HUES64 (cell line): ENCODE measurements at regions not wholly inside any gene's neighbourhood (a gene's known extent, or its start where the extent isn't known, plus 50 kb on each side); places are given as distances from the start of the nearest gene placed in this dataset.

ENCODE experiments used
- H3K27ac ChIP-seq: 2 replicates; pipeline ENCODE4 v1.7.0; 2013; ENCODE audit warnings: low read depth, low read length, inconsistent platforms
- H3K27me3 ChIP-seq: 2 replicates; pipeline ENCODE4 v1.6.1; 2013; ENCODE audit warnings: mild to moderate bottlenecking, low read length; ENCODE audit not compliant: insufficient read depth
- H3K36me3 ChIP-seq: 2 replicates; pipeline ENCODE4 v1.6.1; 2013; ENCODE audit warnings: mild to moderate bottlenecking, low read length; ENCODE audit not compliant: insufficient read depth
- H3K4me1 ChIP-seq: 2 replicates; pipeline ENCODE4 v1.6.1; 2013; ENCODE audit warnings: mild to moderate bottlenecking, low read length, moderate library complexity; ENCODE audit not compliant: insufficient read depth
- H3K4me3 ChIP-seq: 2 replicates; pipeline ENCODE4 v1.5.1; 2013; ENCODE audit warnings: mild to moderate bottlenecking, low read length, moderate library complexity
- H3K9ac ChIP-seq: 2 replicates; pipeline ENCODE4 v1.6.1; 2013; ENCODE audit warnings: mild to moderate bottlenecking, low read depth, low read length
- H3K9me3 ChIP-seq: 2 replicates; pipeline ENCODE4 v1.6.1; 2013; ENCODE audit warnings: low read depth, low read length; ENCODE audit not compliant: insufficient read depth
- WGBS: fragments of 150-250, 120-280 bp; methylation state at CpG from one replicate; pipeline ENCODE4 v1.1.7; 2013; ENCODE audit warnings: missing lambda C conversion rate; 5-methylcytosine and 5-hydroxymethylcytosine counted together

GRCh38 chr5:86977808-86978207 lies 289.9 kb upstream of the RASA1 start:
- peaks cover 7% of the 10 kb centered on the region for H3K4me1 ChIP-seq
- no peak overlapping the region for H3K9ac ChIP-seq
- no peak overlapping the region for H3K4me3 ChIP-seq
- no peaks in the 10 kb centered on the region for H3K27me3 ChIP-seq
- H3K27ac ChIP-seq = no peak overlapping the region
- 97% methylated on average over 4 of the region's 5 CpGs for WGBS
- no peaks in the 10 kb centered on the region for H3K9me3 ChIP-seq
- H3K36me3 ChIP-seq = no peaks in the 10 kb centered on the region

GRCh38 chr5:86979811-86980411 lies 287.8 kb upstream of the RASA1 start:
- Histone ChIP-seq H3K4me1 (peaks cover 7% of the 10 kb centered on the region), H3K27ac (no peak overlapping the region), H3K9ac (no peak overlapping the region), H3K9me3 (no peaks in the 10 kb centered on the region), H3K4me3 (no peak overlapping the region), H3K27me3 (no peaks in the 10 kb centered on the region), H3K36me3 (no peaks in the 10 kb centered on the region)
- 92% methylated on average over 8 of the region's 8 CpGs for WGBS

DNA sequence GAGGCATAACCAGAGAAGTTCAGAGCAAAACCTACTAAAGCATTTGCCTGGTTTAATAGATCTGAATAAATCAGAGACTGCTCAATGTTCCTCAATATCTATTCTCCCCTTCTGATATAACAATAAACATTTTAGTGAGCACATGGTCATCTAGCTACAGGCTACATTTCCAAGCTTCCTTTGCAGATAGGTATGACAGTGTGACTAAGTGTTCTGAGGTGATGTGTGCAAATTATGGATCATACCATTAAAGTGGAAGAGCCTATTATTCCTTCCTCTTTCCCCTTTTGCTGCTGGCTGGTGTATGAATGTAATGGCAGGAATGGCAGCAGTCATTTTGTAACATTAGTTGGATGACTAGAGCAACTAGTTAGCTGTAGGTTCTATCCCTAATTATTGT lies 285.8 kb upstream of the RASA1 start:
- H3K9ac ChIP-seq = no peak overlapping the region
- H3K36me3 ChIP-seq = no peaks in the 10 kb centered on the region
- H3K9me3 ChIP-seq = no peaks in the 10 kb centered on the region
- no peak overlapping the region for H3K4me3 ChIP-seq
- H3K4me1 ChIP-seq = peaks cover 7% of the 10 kb centered on the region
- H3K27me3 ChIP-seq = no peaks in the 10 kb centered on the region
- no peak overlapping the region for H3K27ac ChIP-seq

GRCh38 chr5:86983208-86983607 lies 284.5 kb upstream of the RASA1 start:
- Histone ChIP-seq H3K4me1 (peaks cover 7% of the 10 kb centered on the region), H3K36me3 (no peaks in the 10 kb centered on the region), H3K4me3 (no peak overlapping the region), H3K9me3 (no peaks in the 10 kb centered on the region), H3K27ac (no peak overlapping the region), H3K9ac (no peak overlapping the region), H3K27me3 (no peaks in the 10 kb centered on the region)
- no CpG with 5 or more reads among the region's 1 CpG for WGBS

- Histone ChIP-seq H3K4me3 (no peak overlapping the region), H3K36me3 (no peaks in the 10 kb centered on the region), H3K4me1 (no peaks in the 10 kb centered on the region), H3K27ac (no peak overlapping the region), H3K9ac (no peak overlapping the region), H3K27me3 (no peaks in the 10 kb centered on the region), H3K9me3 (no peaks in the 10 kb centered on the region)
- WGBS = 93% methylated on average over 3 of the region's 3 CpGs
Observed at GRCh38 chr5:86986837-86987236, 280.8 kb upstream of the RASA1 start.

DNA sequence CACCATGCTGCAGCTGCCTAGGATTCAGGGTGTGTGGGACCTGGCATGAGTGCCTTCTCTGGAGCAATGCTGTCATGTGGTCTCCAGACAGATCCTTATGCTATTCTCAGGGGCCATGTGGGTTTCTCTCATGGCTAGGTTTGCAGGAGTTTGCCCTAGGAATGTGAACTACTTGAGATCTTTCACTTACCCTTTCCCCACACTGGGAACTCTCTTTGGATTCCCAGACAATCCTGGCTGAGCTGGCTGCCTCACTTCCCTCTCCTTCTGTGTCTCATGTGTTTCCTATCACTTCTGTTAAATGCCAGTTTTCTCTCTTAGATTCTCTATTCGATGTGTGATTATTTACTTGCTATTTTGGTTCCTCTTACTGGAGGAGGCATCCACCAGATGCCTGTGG lies 270.2 kb upstream of the RASA1 start:
- WGBS = 83% methylated on average over 1 of the region's 1 CpG
- Histone ChIP-seq H3K9me3 (no peaks in the 10 kb centered on the region), H3K36me3 (no peaks in the 10 kb centered on the region), H3K4me1 (no peaks in the 10 kb centered on the region), H3K9ac (no peak overlapping the region), H3K4me3 (no peak overlapping the region), H3K27ac (no peak overlapping the region), H3K27me3 (no peaks in the 10 kb centered on the region)

DNA sequence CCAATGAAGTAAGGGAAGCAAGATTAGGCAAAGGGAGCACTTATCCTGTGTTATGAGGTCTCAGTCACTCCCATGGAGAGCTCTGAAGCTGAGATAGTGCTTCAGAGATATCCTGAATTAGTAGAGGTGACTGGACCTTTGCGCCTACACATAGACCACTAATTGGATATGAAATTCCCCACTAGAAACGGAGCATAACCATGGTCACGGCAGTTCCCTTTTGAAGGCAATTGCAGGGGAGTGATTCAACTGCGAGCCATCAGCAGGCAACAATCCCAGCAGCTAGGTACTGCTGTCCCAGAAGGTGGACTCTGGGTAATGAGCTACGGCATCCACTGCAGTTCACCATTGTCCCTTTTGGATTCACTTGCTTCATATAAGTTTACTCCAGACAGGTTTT lies 267.7 kb upstream of the RASA1 start:
- no peak overlapping the region for H3K9ac ChIP-seq
- no peak overlapping the region for H3K27ac ChIP-seq
- no peak overlapping the region for H3K4me3 ChIP-seq
- WGBS = 92% methylated on average over 5 of the region's 5 CpGs
- H3K36me3 ChIP-seq = no peaks in the 10 kb centered on the region
- H3K9me3 ChIP-seq = no peaks in the 10 kb centered on the region
- no peaks in the 10 kb centered on the region for H3K27me3 ChIP-seq
- H3K4me1 ChIP-seq = no peaks in the 10 kb centered on the region

GRCh38 chr5:87002485-87002884 lies 265.2 kb upstream of the RASA1 start:
- H3K9me3 ChIP-seq = no peaks in the 10 kb centered on the region
- 89% methylated on average over 3 of the region's 3 CpGs for WGBS
- no peak overlapping the region for H3K4me3 ChIP-seq

DNA sequence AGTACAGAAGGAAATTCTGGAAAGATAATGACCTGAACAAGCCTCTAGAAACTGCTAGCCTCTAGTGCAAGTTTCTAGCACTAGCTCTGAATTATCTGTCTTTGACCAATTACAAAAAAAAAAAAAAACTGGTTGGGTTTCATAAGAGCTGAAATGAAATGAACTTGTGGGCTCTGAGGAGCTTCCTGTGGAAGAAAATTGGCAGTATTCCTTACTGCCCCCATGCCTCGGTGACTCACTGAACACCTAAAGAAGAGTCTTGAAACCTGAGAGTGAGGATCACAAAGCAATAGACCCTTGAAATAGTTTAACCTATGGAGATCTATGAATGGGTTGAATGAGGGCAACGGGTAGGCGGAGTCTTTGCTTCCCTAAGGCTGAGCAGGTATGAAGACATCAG lies 263.6 kb upstream of the RASA1 start:
- no peaks in the 10 kb centered on the region for H3K9me3 ChIP-seq
- H3K27me3 ChIP-seq = no peaks in the 10 kb centered on the region
- WGBS = 95% methylated on average over 3 of the region's 3 CpGs

More at GRCh38 chr5:87002485-87002884, 265.2 kb upstream of the RASA1 start:
- Histone ChIP-seq H3K27ac (no peak overlapping the region), H3K36me3 (no peaks in the 10 kb centered on the region), H3K27me3 (no peaks in the 10 kb centered on the region), H3K9ac (no peak overlapping the region), H3K4me1 (no peaks in the 10 kb centered on the region)

GRCh38 chr5:87007737-87008136 lies 259.9 kb upstream of the RASA1 start:
- Histone ChIP-seq H3K4me3 (no peak overlapping the region), H3K4me1 (no peaks in the 10 kb centered on the region), H3K9ac (no peak overlapping the region), H3K9me3 (no peaks in the 10 kb centered on the region), H3K36me3 (no peaks in the 10 kb centered on the region), H3K27ac (no peak overlapping the region), H3K27me3 (no peaks in the 10 kb centered on the region)

More for the DNA sequence above, 263.6 kb upstream of the RASA1 start:
- no peaks in the 10 kb centered on the region for H3K36me3 ChIP-seq
- no peak overlapping the region for H3K4me3 ChIP-seq
- no peak overlapping the region for H3K9ac ChIP-seq
- H3K4me1 ChIP-seq = no peaks in the 10 kb centered on the region
- H3K27ac ChIP-seq = no peak overlapping the region

GRCh38 chr5:87008751-87009560 lies 258.7 kb upstream of the RASA1 start:
- no peaks in the 10 kb centered on the region for H3K4me1 ChIP-seq
- no peak overlapping the region for H3K9ac ChIP-seq
- no peaks in the 10 kb centered on the region for H3K9me3 ChIP-seq
- WGBS = 93% methylated on average over 4 of the region's 5 CpGs
- H3K36me3 ChIP-seq = no peaks in the 10 kb centered on the region
- H3K27ac ChIP-seq = no peak overlapping the region
- no peaks in the 10 kb centered on the region for H3K27me3 ChIP-seq
- no peak overlapping the region for H3K4me3 ChIP-seq
